ENCODE measurements at regions not wholly inside any gene's neighbourhood (a gene's known extent, or its start where the extent isn't known, plus 50 kb on each side); places are given as distances from the start of the nearest gene placed in this dataset.

GRCh38 chr2:20122864-20123263, 71.4 kb upstream of the LAPTM4A start:
- Histone ChIP-seq H4K91ac (replicated peaks; ENCODE audit: insufficient read length, low read length) (no peak overlapping the region), H4K20me1 (replicated peaks in 1 of 2; ENCODE audit: control insufficient read depth in 1 of 2, insufficient read depth in 2 of 2, low read length in 2 of 2) (no peaks in the 10 kb centered on the region), H3K27ac (ENCODE audit: low read depth, low read length) (no peak overlapping the region), H3K9ac (replicated peaks in 1 of 4; ENCODE audit: extremely low read depth in 1 of 4, low read depth in 3 of 4, low read length in 3 of 4) (no peak overlapping the region), H3K4me3 (ENCODE audit: extremely low read depth in 1 of 4, insufficient read depth in 2 of 4, low read depth in 3 of 4, low read length in 4 of 4) (no peak overlapping the region), H3K4me1 (replicated peaks in 1 of 4; ENCODE audit: control insufficient read depth in 3 of 4, insufficient read depth in 4 of 4, low read length in 3 of 4) (peaks cover 0 to 2% (median 0%) of the 10 kb centered on the region in 4 experiments; a peak in 1 of 7 replicates), H2BK12ac (ENCODE audit: low read depth, low read length) (no peak overlapping the region), H2BK15ac (ENCODE audit: low read length) (no peak overlapping the region), H3K27me3 (replicated peaks in 1 of 4; ENCODE audit: control insufficient read depth in 3 of 4, extremely low read depth in 1 of 4, insufficient read depth in 3 of 4, low read length in 3 of 4) (no peaks in the 10 kb centered on the region), H2AFZ (ENCODE audit: low read length) (no peak overlapping the region), H3K56ac (replicated peaks; ENCODE audit: insufficient read length, low read depth, low read length) (no peak overlapping the region), H2BK20ac (ENCODE audit: low read length) (no peak overlapping the region), H4K5ac (ENCODE audit: insufficient read length, low read depth, low read length) (no peak overlapping the region), H3K14ac (ENCODE audit: insufficient read length) (no peak overlapping the region), H3K79me2 (ENCODE audit: control insufficient read depth in 1 of 2, insufficient read depth in 2 of 2, low read length in 2 of 2) (no peaks in the 10 kb centered on the region), H3K4ac (replicated peaks; ENCODE audit: insufficient read length, low read depth, low read length) (peak overlapping the region; percentile 91), H2BK120ac (replicated peaks; ENCODE audit: low read depth, low read length) (no peak overlapping the region), H4K8ac (ENCODE audit: extremely low read depth, insufficient read depth, low read length) (no peak overlapping the region), H3K18ac (ENCODE audit: extremely low read depth, low read length) (no peak overlapping the region), H3K36me3 (ENCODE audit: control insufficient read depth in 2 of 4, insufficient read depth in 4 of 4, low read length in 3 of 4) (no peaks in the 10 kb centered on the region), H2AK5ac (ENCODE audit: low read depth, low read length) (no peak overlapping the region; the same call in 1 of the 2 replicates), H3K79me1 (ENCODE audit: low read depth, low read length) (no peaks in the 10 kb centered on the region), H3K9me3 (ENCODE audit: insufficient read depth in 2 of 2, low read depth in 1 of 2, low read length in 1 of 2) (no peaks in the 10 kb centered on the region), H3K23me2 (ENCODE audit: low read depth, low read length) (no peaks in the 10 kb centered on the region), H2BK5ac (ENCODE audit: low read depth, low read length) (no peak overlapping the region), H3K23ac (ENCODE audit: insufficient read length) (no peak overlapping the region), H3K4me2 (ENCODE audit: insufficient read depth in 1 of 2, low read depth in 2 of 2, low read length in 2 of 2) (no peak overlapping the region)
- DNase-seq (ENCODE audit: low read depth in 1 of 2, low spot score in 2 of 2) (no peak), FAIRE-seq (no peak)
- WGBS, 2 experiments (ENCODE audit: extremely low coverage in 1 of 2, insufficient coverage in 1 of 2, insufficient read length in 1 of 2, insufficient replicate concordance in 2 of 2, low coverage in 1 of 2, low lambda C conversion rate in 2 of 2, missing lambda C conversion rate in 1 of 2) = 92% methylated on average over 5 of the region's 5 CpGs; no CpG with 5 or more reads in 1 of the 2 experiments
- TF ChIP-seq MAFK (IDR thresholded peaks at IDR 0.05; ENCODE audit: low read depth, low read length) = no peak
- TF ChIP-seq, protein P1, sequence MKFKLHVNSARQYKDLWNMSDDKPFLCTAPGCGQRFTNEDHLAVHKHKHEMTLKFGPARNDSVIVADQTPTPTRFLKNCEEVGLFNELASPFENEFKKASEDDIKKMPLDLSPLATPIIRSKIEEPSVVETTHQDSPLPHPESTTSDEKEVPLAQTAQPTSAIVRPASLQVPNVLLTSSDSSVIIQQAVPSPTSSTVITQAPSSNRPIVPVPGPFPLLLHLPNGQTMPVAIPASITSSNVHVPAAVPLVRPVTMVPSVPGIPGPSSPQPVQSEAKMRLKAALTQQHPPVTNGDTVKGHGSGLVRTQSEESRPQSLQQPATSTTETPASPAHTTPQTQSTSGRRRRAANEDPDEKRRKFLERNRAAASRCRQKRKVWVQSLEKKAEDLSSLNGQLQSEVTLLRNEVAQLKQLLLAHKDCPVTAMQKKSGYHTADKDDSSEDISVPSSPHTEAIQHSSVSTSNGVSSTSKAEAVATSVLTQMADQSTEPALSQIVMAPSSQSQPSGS (IDR thresholded peaks at IDR 0.05; ENCODE audit: low read length) = no peak
- TF ChIP-seq KDM4A (IDR thresholded peaks at IDR 0.05; ENCODE audit: low read depth, low read length, severe bottlenecking) = no peak
- TF ChIP-seq RFX5 (IDR thresholded peaks at IDR 0.05; ENCODE audit: borderline replicate concordance, low read depth, low read length) = no peak
- no peak for TF ChIP-seq RBBP5 (IDR thresholded peaks at IDR 0.05; ENCODE audit: borderline replicate concordance, low read depth, low read length)
- TF ChIP-seq CREB1 (IDR thresholded peaks at IDR 0.05) = no peak
- TF ChIP-seq BCL11A (IDR thresholded peaks at IDR 0.05; ENCODE audit: low read depth in 2 of 2, low read length in 2 of 2) = no peak
- no peak for TF ChIP-seq TAF1 (IDR thresholded peaks at IDR 0.05; ENCODE audit: low read depth, low read length)
- no peak for TF ChIP-seq SIN3A (conservative IDR thresholded peaks at IDR 0.05 in 1 of 2, IDR thresholded peaks at IDR 0.05 in 1 of 2; ENCODE audit: low read depth in 1 of 2, low read length in 2 of 2)
- no peak for TF ChIP-seq CEBPB (IDR thresholded peaks at IDR 0.05; ENCODE audit: low read depth, low read length)
- TF ChIP-seq TCF12 (IDR thresholded peaks at IDR 0.05; ENCODE audit: low read depth, low read length) = no peak
- no peak for TF ChIP-seq CBX5 (IDR thresholded peaks at IDR 0.05; ENCODE audit: low read depth, low read length)
- POLR2A ChIA-PET (ENCODE audit: partially characterized antibody) = interaction anchor here (1.3 kb wide), 1 partner anchor 102 kb away, joined by 3 read pairs; the partner anchor contains the start of gene SDC1
- CTCF ChIA-PET (ENCODE audit: partially characterized antibody) = interaction anchor here (0.6 to 2.9 kb wide), 6 partner anchors 8 to 40 kb away, joined by 3 to 19 read pairs (median 4); no protein-coding TSS in a partner anchor
